Left lung (tissue), 4 donors: ENCODE measurements at regions not wholly inside any gene's neighbourhood (a gene's known extent, or its start where the extent isn't known, plus 50 kb on each side); places are given as distances from the start of the nearest gene placed in this dataset.

Source experiments
- ATAC-seq: fragments of 200-7000 bp; cut with Tn5 transposase; one replicate; pipeline ENCODE4 v1.9.1; 2020; ENCODE audit warnings: moderate library complexity
- DNase-seq, 4 donors: peaks; one replicate each; pipeline ENCODE4 v3.0.0-alpha.2; 2013 to 2020
- H3K27ac ChIP-seq, 2 donors: fragments of 200-600 bp; sonication (generic) in 1 of 2; one replicate each; pipeline versions ENCODE4 v1.5.0 to v1.8.0; 2020 to 2021
- H3K27me3 ChIP-seq, 2 donors: fragments of 200-600 bp; sonication (generic) in 1 of 2; one replicate each; pipeline versions ENCODE4 v1.5.0 to v1.8.0; 2020 to 2021
- H3K36me3 ChIP-seq, 2 donors: fragments of 200-600 bp; sonication (generic) in 1 of 2; one replicate each; pipeline versions ENCODE4 v1.5.0 to v1.8.0; 2020 to 2021
- H3K4me1 ChIP-seq, 2 donors: fragments of 200-600 bp; one replicate each; pipeline ENCODE4 v1.8.0; 2021
- H3K4me3 ChIP-seq, 2 donors: fragments of 200-600 bp; sonication (generic) in 1 of 2; one replicate each; pipeline versions ENCODE4 v1.5.0 to v1.8.0; 2020 to 2021; ENCODE audit warnings: mild to moderate bottlenecking in 1 of 2
- H3K9me3 ChIP-seq, 2 donors: fragments of 200-600 bp; sonication (generic) in 1 of 2; one replicate each; pipeline versions ENCODE4 v1.5.0 to v1.8.0; 2020 to 2021
- intact Hi-C, 2 donors: fragments of 100-400 bp; cut with DNase I; formaldehyde crosslinking; loops; one replicate each; pipeline versions ENCODE4 v1.11.2 to v1.14.2; 2022
- TF ChIP-seq, protein P1 (sequence below), 2 donors: fragments of 200-600 bp; sonication (generic) in 1 of 2; IDR thresholded peaks; one replicate each; pipeline versions ENCODE4 v1.5.0 to v1.8.0; 2021; ENCODE audit warnings: antibody characterized with exemption in 2 of 2
- donor health status: DM: no; HTN: yes; CAD: no.
- donor health status: DM: no; HTN: no; CAD: no.

DNA sequence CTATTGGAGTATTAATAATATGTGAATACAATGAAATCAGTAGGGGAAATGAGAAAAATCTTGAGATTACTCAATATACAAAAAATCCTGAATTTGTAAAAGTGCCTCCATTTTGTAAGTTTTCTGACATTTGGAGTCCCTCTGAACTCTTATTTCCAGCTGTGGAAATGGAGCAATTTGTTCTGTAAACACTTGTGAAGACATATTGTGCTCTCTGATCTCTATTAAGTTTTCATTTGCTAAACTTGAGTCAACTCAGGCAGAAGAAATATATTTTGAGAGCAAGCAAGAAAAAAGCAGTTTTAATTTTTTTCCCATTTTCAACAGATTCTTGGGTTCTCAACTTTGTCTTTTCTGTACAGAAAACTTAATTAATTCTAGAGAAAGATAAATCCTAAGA lies 51.4 kb upstream of the PCDH18 start:
- H3K27me3 ChIP-seq = no peaks in the 10 kb centered on the region
- ATAC-seq (no peak), DNase-seq (no peak)
- TF ChIP-seq, protein P1, sequence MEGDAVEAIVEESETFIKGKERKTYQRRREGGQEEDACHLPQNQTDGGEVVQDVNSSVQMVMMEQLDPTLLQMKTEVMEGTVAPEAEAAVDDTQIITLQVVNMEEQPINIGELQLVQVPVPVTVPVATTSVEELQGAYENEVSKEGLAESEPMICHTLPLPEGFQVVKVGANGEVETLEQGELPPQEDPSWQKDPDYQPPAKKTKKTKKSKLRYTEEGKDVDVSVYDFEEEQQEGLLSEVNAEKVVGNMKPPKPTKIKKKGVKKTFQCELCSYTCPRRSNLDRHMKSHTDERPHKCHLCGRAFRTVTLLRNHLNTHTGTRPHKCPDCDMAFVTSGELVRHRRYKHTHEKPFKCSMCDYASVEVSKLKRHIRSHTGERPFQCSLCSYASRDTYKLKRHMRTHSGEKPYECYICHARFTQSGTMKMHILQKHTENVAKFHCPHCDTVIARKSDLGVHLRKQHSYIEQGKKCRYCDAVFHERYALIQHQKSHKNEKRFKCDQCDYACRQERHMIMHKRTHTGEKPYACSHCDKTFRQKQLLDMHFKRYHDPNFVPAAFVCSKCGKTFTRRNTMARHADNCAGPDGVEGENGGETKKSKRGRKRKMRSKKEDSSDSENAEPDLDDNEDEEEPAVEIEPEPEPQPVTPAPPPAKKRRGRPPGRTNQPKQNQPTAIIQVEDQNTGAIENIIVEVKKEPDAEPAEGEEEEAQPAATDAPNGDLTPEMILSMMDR (IDR thresholded peaks at IDR 0.05) = no peak
- no peak overlapping the region for H3K27ac ChIP-seq
- no peaks in the 10 kb centered on the region for H3K36me3 ChIP-seq
- no peak overlapping the region for H3K4me3 ChIP-seq
- H3K4me1 ChIP-seq = no peaks in the 10 kb centered on the region
- intact Hi-C loops = no loop called here
- peaks cover 0 to 3% of the 10 kb centered on the region in 2 donors for H3K9me3 ChIP-seq
